Neural cell (in vitro differentiated cells): ENCODE measurements at regions not wholly inside any gene's neighbourhood (a gene's known extent, or its start where the extent isn't known, plus 50 kb on each side); places are given as distances from the start of the nearest gene placed in this dataset.

Source experiments
- H2AFZ ChIP-seq: fragments of 200-600, 300-800 bp; sonication (generic), shearing (Covaris generic); 2 replicates; pipeline ENCODE4 v1.6.0; 2014; ENCODE audit warnings: low read depth, mild to moderate bottlenecking, antibody characterized with exemption, low read length, moderate library complexity
- H3F3A ChIP-seq: fragments of 200-600 bp; shearing (Covaris generic); 2 replicates; pipeline ENCODE4 v1.6.1; 2016; ENCODE audit warnings: mild to moderate bottlenecking, moderate library complexity, mixed read lengths, antibody characterized with exemption, low read length; ENCODE audit not compliant: insufficient read depth, poor library complexity, severe bottlenecking
- H3K27ac ChIP-seq: fragments of 200-600, 300-800 bp; sonication (generic), shearing (Covaris generic); 2 replicates; pipeline ENCODE4 v1.5.1; 2014; ENCODE audit warnings: mild to moderate bottlenecking, low read length, moderate library complexity
- H3K27me3 ChIP-seq: fragments of 300-800, 200-600 bp; sonication (generic), shearing (Covaris generic); 2 replicates; pipeline ENCODE4 v1.6.0; 2014; ENCODE audit warnings: mild to moderate bottlenecking, low read depth, low read length, moderate library complexity; ENCODE audit not compliant: insufficient read depth
- H3K36me3 ChIP-seq: fragments of 300-800, 200-600 bp; sonication (generic), shearing (Covaris generic); 2 replicates; pipeline ENCODE4 v1.5.1; 2014; ENCODE audit warnings: mild to moderate bottlenecking, antibody characterized with exemption, low read length, moderate library complexity; ENCODE audit not compliant: insufficient read depth
- H3K4me2 ChIP-seq: fragments of 300-800, 200-600 bp; sonication (generic), shearing (Covaris generic); 2 replicates; pipeline ENCODE4 v1.6.0; 2014; ENCODE audit warnings: mild to moderate bottlenecking, low read length
- H3K4me3 ChIP-seq: fragments of 300-800, 200-600 bp; sonication (generic), shearing (Covaris generic); 2 replicates; pipeline ENCODE4 v1.5.1; 2014; ENCODE audit warnings: mild to moderate bottlenecking, low read length, moderate library complexity
- H3K79me2 ChIP-seq: fragments of 200-600 bp; shearing (Covaris generic); replicated peaks from 2 replicates; pipeline ENCODE4 v1.6.0; 2014; ENCODE audit warnings: mild to moderate bottlenecking, low read length, moderate library complexity; ENCODE audit not compliant: insufficient read depth
- H3K9ac ChIP-seq: fragments of 300-800, 200-600 bp; sonication (generic), shearing (Covaris generic); 2 replicates; pipeline ENCODE4 v1.6.1; 2016; ENCODE audit warnings: mild to moderate bottlenecking, low read length, mixed read lengths
- H3K9me2 ChIP-seq: fragments of 200-600 bp; shearing (Covaris generic); 2 replicates; pipeline ENCODE4 v1.6.1; 2016; ENCODE audit warnings: mild to moderate bottlenecking, low read length, mixed read lengths; ENCODE audit not compliant: insufficient read depth
- H3K9me3 ChIP-seq: fragments of 200-600, 300-800 bp; sonication (generic), shearing (Covaris generic); 2 replicates; pipeline ENCODE4 v1.6.1; 2016; ENCODE audit warnings: mild to moderate bottlenecking, mixed run types, low read length, moderate library complexity, mixed read lengths
- H4K20me1 ChIP-seq: fragments of 200-600 bp; shearing (Covaris generic); 2 replicates; pipeline ENCODE4 v1.6.1; 2016; ENCODE audit warnings: mild to moderate bottlenecking, mixed run types; ENCODE audit not compliant: insufficient read depth
- CTCF ChIP-seq: fragments of 450-650 bp; IDR thresholded peaks from 2 replicates; pipeline ENCODE4 v1.5.1; 2014; ENCODE audit warnings: antibody characterized with exemption, mild to moderate bottlenecking, moderate library complexity; ENCODE audit not compliant: poor library complexity, severe bottlenecking
- EP300 ChIP-seq: fragments of 450-650 bp; conservative IDR thresholded peaks from 2 replicates; pipeline ENCODE4 v1.6.1; 2014; ENCODE audit warnings: antibody characterized with exemption, mild to moderate bottlenecking, moderate library complexity; ENCODE audit not compliant: poor library complexity, severe bottlenecking
- EZH2 ChIP-seq: fragments of 200-600, 300-800 bp; shearing (Covaris generic), sonication (generic); IDR thresholded peaks from 2 replicates; pipeline ENCODE4 v1.6.1; 2014; ENCODE audit warnings: antibody characterized with exemption, low read length, borderline replicate concordance, mild to moderate bottlenecking; ENCODE audit not compliant: insufficient read depth, poor library complexity, severe bottlenecking
- MXI1 ChIP-seq: fragments of 450-650 bp; conservative IDR thresholded peaks from 2 replicates; pipeline ENCODE4 v1.6.1; 2014; ENCODE audit warnings: antibody characterized with exemption, mild to moderate bottlenecking; ENCODE audit not compliant: poor library complexity, severe bottlenecking
- POLR2AphosphoS5 ChIP-seq: IDR thresholded peaks from 2 replicates; pipeline ENCODE4 v1.6.1; 2012
- RAD21 ChIP-seq: fragments of 450-650 bp; conservative IDR thresholded peaks from 2 replicates; pipeline ENCODE4 v1.6.1; 2014; ENCODE audit warnings: antibody characterized with exemption, mild to moderate bottlenecking, moderate library complexity
- REST ChIP-seq: IDR thresholded peaks from 2 replicates; pipeline ENCODE4 v1.6.1; 2012; ENCODE audit warnings: borderline replicate concordance
- SMC3 ChIP-seq: fragments of 450-650 bp; conservative IDR thresholded peaks from 2 replicates; pipeline ENCODE4 v1.6.1; 2014; ENCODE audit warnings: antibody characterized with exemption, mild to moderate bottlenecking, moderate library complexity; ENCODE audit not compliant: poor library complexity
- TAF1 ChIP-seq: IDR thresholded peaks from 2 replicates; pipeline ENCODE4 v1.6.1; 2012; ENCODE audit warnings: low read depth

GRCh38 chr2:55973673-55974072, 50.1 kb upstream of the EFEMP1 start:
- H3K4me2 ChIP-seq, result no peak overlapping the region
- H2AFZ ChIP-seq, result no peak overlapping the region
- no peaks in the 10 kb centered on the region for H3K9me2 ChIP-seq
- no peaks in the 10 kb centered on the region for H4K20me1 ChIP-seq
- H3K79me2 ChIP-seq, result no peaks in the 10 kb centered on the region
- no peaks in the 10 kb centered on the region for H3K9me3 ChIP-seq
- H3K27ac ChIP-seq, result no peak overlapping the region
- no peak overlapping the region for H3K9ac ChIP-seq
- peaks cover 6% of the 10 kb centered on the region for H3K36me3 ChIP-seq
- no peak for TF ChIP-seq RAD21
- no peak for TF ChIP-seq REST
- TF ChIP-seq TAF1, result no peak
- no peak for TF ChIP-seq MXI1
- TF ChIP-seq CTCF, result no peak
- no peak for TF ChIP-seq EZH2
- no peak for TF ChIP-seq SMC3
- no peak for TF ChIP-seq POLR2AphosphoS5
- TF ChIP-seq EP300, result no peak
- H3K27me3 ChIP-seq, result no peaks in the 10 kb centered on the region
- no peak overlapping the region for H3K4me3 ChIP-seq
- H3F3A ChIP-seq, result no peaks in the 10 kb centered on the region

- Histone ChIP-seq H3K79me2 (no peaks in the 10 kb centered on the region), H3K4me2 (no peak overlapping the region), H3F3A (no peaks in the 10 kb centered on the region), H3K27me3 (no peaks in the 10 kb centered on the region), H3K9me2 (no peaks in the 10 kb centered on the region), H3K4me3 (no peak overlapping the region), H4K20me1 (no peaks in the 10 kb centered on the region), H3K9me3 (no peaks in the 10 kb centered on the region), H3K9ac (no peak overlapping the region), H3K27ac (no peak overlapping the region), H3K36me3 (peaks cover 6% of the 10 kb centered on the region), H2AFZ (no peak overlapping the region)
- TF ChIP-seq CTCF (no peak), TAF1 (no peak), POLR2AphosphoS5 (no peak)
These were observed 53.1 kb upstream of the EFEMP1 start for GRCh38 chr2:55976681-55977080.
